AG09319 (cell line): ENCODE measurements at regions not wholly inside any gene's neighbourhood (a gene's known extent, or its start where the extent isn't known, plus 50 kb on each side); places are given as distances from the start of the nearest gene placed in this dataset.
"Not testable (repeated sequence)": the region's sequence is repeated elsewhere in the genome, so short reads cannot be mapped to it uniquely, and the experiment has no call there.

Experiments used
- DNase-seq: peaks from one replicate; pipeline ENCODE4 v3.0.0-alpha.2; 2010; ENCODE audit warnings: low read depth; ENCODE audit errors: extremely low read depth
- CTCF ChIP-seq: IDR thresholded peaks from 2 replicates; pipeline ENCODE4 v1.5.1; 2011; ENCODE audit warnings: low read depth, mild to moderate bottlenecking, inconsistent platforms, low read length, moderate library complexity

- TF ChIP-seq CTCF = no peak
- DNase-seq = no peak
These were observed 67.6 kb upstream of the HGFAC start for GRCh38 chr4:3374011-3374645.

- TF ChIP-seq CTCF = no peak
These were observed 67.1 kb upstream of the HGFAC start for GRCh38 chr4:3374667-3375066.

GRCh38 chr4:3375688-3376087 is 66.1 kb upstream of the HGFAC start:
- peak; percentile 25 for DNase-seq
- TF ChIP-seq CTCF = no peak

More at GRCh38 chr4:3374667-3375066, 67.1 kb upstream of the HGFAC start:
- DNase-seq = no peak

- TF ChIP-seq CTCF = no peak
- DNase-seq = no peak
These were observed 65.5 kb upstream of the HGFAC start for GRCh38 chr4:3376266-3376665.

GRCh38 chr4:3377557-3377956 is 64.2 kb upstream of the HGFAC start:
- TF ChIP-seq CTCF = no peak
- DNase-seq = no peak

GRCh38 chr4:3380336-3380735 is 61.4 kb upstream of the HGFAC start:
- not testable (repeated sequence) for DNase-seq

- DNase-seq = not testable (repeated sequence)
These were observed 60.6 kb upstream of the HGFAC start for GRCh38 chr4:3381208-3381607.

GRCh38 chr4:3382251-3382650 is 59.5 kb upstream of the HGFAC start:
- TF ChIP-seq CTCF = no peak
- DNase-seq = no peak
